Astrocyte (in vitro differentiated cells and primary cell): ENCODE measurements at regions not wholly inside any gene's neighbourhood (a gene's known extent, or its start where the extent isn't known, plus 50 kb on each side); places are given as distances from the start of the nearest gene placed in this dataset.

Experiments used
- EZH2 ChIP-seq: IDR thresholded peaks from 2 replicates; pipeline ENCODE4 v1.6.1; 2012; ENCODE audit warnings: mild to moderate bottlenecking, low read length, inconsistent platforms; ENCODE audit not compliant: insufficient read depth
- TF ChIP-seq, protein P1 (sequence below): IDR thresholded peaks from 2 replicates; pipeline ENCODE4 v1.5.1; 2011; ENCODE audit warnings: low read depth, mild to moderate bottlenecking, inconsistent platforms, low read length, moderate library complexity; ENCODE audit not compliant: insufficient read depth

DNA sequence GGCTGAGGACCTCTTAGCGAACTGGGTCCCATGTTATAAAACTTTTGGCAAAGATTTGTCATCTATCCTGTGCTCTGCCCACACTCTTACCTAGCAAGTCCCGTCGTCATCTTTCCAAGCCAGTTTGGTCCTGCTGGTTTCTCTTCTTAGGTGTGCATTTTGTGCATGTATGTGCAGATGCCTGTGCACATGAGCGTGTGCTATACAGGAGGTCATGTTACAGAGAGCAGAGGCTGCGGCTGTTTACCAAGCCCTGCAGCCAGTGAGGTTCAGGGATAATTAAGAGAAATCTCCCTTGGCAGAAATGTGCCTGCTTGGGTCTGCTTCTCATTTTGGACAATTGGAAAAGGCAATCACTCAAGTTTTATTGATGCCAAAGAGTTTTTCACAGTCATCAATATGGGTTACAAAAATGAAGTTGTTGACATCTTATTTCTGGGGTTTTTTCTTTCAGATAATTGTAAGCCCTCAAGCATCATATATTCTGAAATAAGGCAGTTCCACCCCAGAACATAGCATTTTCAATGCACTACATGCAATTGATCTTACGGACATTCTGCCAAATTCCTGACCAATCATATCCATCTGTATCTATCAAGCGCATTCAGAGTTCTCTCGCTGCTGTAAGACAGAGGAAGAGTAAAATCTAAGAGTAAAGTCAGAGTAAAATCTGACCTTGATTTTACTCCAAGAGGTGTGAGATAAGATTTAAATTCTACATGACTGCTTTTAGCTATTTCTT lies 361.4 kb upstream of the ZNF32 start:
- TF ChIP-seq, protein P1, sequence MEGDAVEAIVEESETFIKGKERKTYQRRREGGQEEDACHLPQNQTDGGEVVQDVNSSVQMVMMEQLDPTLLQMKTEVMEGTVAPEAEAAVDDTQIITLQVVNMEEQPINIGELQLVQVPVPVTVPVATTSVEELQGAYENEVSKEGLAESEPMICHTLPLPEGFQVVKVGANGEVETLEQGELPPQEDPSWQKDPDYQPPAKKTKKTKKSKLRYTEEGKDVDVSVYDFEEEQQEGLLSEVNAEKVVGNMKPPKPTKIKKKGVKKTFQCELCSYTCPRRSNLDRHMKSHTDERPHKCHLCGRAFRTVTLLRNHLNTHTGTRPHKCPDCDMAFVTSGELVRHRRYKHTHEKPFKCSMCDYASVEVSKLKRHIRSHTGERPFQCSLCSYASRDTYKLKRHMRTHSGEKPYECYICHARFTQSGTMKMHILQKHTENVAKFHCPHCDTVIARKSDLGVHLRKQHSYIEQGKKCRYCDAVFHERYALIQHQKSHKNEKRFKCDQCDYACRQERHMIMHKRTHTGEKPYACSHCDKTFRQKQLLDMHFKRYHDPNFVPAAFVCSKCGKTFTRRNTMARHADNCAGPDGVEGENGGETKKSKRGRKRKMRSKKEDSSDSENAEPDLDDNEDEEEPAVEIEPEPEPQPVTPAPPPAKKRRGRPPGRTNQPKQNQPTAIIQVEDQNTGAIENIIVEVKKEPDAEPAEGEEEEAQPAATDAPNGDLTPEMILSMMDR, result no peak
- TF ChIP-seq EZH2, result no peak
